ENCODE measurements at regions not wholly inside any gene's neighbourhood (a gene's known extent, or its start where the extent isn't known, plus 50 kb on each side); places are given as distances from the start of the nearest gene placed in this dataset.

DNA sequence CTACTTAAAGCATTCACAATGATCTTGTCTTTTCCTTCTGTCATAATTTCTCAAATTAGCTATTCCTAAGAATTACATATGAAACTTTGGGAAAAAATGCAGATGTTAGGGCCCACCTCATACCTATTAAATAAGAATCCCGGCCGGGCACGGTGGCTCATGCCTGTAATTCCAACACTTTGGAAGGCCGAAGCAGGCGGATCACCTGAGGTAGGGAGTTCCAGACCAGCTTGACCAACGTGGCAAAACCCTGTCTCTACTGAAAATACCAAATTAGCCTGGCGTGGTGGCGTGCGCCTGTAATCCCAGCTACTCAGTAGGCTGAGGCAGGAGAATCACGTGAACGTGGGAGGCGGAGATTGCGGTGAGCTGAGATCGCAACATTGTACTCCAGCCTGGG lies 158.4 kb upstream of the TLL1 start:
- TF ChIP-seq, protein P1, sequence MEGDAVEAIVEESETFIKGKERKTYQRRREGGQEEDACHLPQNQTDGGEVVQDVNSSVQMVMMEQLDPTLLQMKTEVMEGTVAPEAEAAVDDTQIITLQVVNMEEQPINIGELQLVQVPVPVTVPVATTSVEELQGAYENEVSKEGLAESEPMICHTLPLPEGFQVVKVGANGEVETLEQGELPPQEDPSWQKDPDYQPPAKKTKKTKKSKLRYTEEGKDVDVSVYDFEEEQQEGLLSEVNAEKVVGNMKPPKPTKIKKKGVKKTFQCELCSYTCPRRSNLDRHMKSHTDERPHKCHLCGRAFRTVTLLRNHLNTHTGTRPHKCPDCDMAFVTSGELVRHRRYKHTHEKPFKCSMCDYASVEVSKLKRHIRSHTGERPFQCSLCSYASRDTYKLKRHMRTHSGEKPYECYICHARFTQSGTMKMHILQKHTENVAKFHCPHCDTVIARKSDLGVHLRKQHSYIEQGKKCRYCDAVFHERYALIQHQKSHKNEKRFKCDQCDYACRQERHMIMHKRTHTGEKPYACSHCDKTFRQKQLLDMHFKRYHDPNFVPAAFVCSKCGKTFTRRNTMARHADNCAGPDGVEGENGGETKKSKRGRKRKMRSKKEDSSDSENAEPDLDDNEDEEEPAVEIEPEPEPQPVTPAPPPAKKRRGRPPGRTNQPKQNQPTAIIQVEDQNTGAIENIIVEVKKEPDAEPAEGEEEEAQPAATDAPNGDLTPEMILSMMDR (IDR thresholded peaks at IDR 0.05): no peak
- TF ChIP-seq POLR2A (IDR thresholded peaks at IDR 0.05): no peak

Measured in transverse colon (tissue), 3 donors.